GM12878 (cell line): ENCODE measurements at regions not wholly inside any gene's neighbourhood (a gene's known extent, or its start where the extent isn't known, plus 50 kb on each side); places are given as distances from the start of the nearest gene placed in this dataset.

ENCODE experiments used
- CBX5 ChIP-seq: sonication (generic); IDR thresholded peaks from 2 replicates; pipeline ENCODE4 v1.6.1; 2016; ENCODE audit warnings: low read depth, moderate library complexity, mild to moderate bottlenecking, inconsistent platforms
- EGR1 ChIP-seq, 2 experiments: IDR thresholded peaks; 1 replicate in 1 of 2; 2 replicates in 1 of 2; pipeline ENCODE4 v1.6.1; 2011 to 2012; ENCODE audit warnings: low read depth in 2 of 2, low read length in 2 of 2, borderline replicate concordance in 1 of 2, mild to moderate bottlenecking in 1 of 2, moderate library complexity in 1 of 2
- EZH2 ChIP-seq: IDR thresholded peaks from 2 replicates; pipeline ENCODE4 v1.6.1; 2012; ENCODE audit warnings: low read depth, mild to moderate bottlenecking, control low read depth, inconsistent platforms, low read length, borderline replicate concordance; ENCODE audit not compliant: control insufficient read depth
- HDAC6 ChIP-seq: fragments of 200-600 bp; sonication (generic); IDR thresholded peaks from one replicate; pipeline ENCODE4 v1.8.0; 2017; ENCODE audit warnings: antibody characterized with exemption; ENCODE audit not compliant: unreplicated experiment
- IRF3 ChIP-seq: fragments of 450-650 bp; IDR thresholded peaks from 2 replicates; pipeline ENCODE4 v1.6.1; 2014; ENCODE audit warnings: mild to moderate bottlenecking
- POLR2A ChIP-seq: IDR thresholded peaks from 2 replicates; pipeline ENCODE4 v1.6.1; 2011; ENCODE audit warnings: low read depth, mild to moderate bottlenecking, low read length
- RAD21 ChIP-seq: IDR thresholded peaks from 2 replicates; pipeline ENCODE4 v1.6.1; 2011; ENCODE audit warnings: mild to moderate bottlenecking, low read depth, low read length, moderate library complexity; ENCODE audit not compliant: insufficient read depth
- SIN3A ChIP-seq: IDR thresholded peaks from 2 replicates; pipeline ENCODE4 v1.6.1; 2012; ENCODE audit warnings: low read depth, low read length, improper control_type of control experiment
- SPI1 ChIP-seq: IDR thresholded peaks from 2 replicates; pipeline ENCODE4 v1.6.1; 2011; ENCODE audit warnings: low read depth, mild to moderate bottlenecking, low read length, moderate library complexity, borderline replicate concordance; ENCODE audit not compliant: insufficient read depth
- TCF12 ChIP-seq: IDR thresholded peaks from 2 replicates; pipeline ENCODE4 v1.6.1; 2011; ENCODE audit warnings: low read depth, mild to moderate bottlenecking, low read length
- ZNF274 ChIP-seq: IDR thresholded peaks from one replicate; pipeline ENCODE4 v1.8.0; 2011; ENCODE audit not compliant: insufficient read length, insufficient read depth
- TF ChIP-seq, protein P1 (sequence below): IDR thresholded peaks from 2 replicates; pipeline ENCODE4 v1.6.1; 2011; ENCODE audit warnings: mild to moderate bottlenecking, low read depth, low read length, moderate library complexity; ENCODE audit not compliant: insufficient replicate concordance
- TF ChIP-seq, protein P2 (sequence below): IDR thresholded peaks from 2 replicates; pipeline ENCODE4 v1.6.1; 2011; ENCODE audit warnings: low read depth, mild to moderate bottlenecking, low read length, moderate library complexity, borderline replicate concordance; ENCODE audit errors: extremely low read depth
- TF ChIP-seq, protein P3 (sequence below): IDR thresholded peaks from 2 replicates; pipeline ENCODE4 v1.6.1; 2012; ENCODE audit warnings: low read depth, low read length, improper control_type of control experiment

DNA sequence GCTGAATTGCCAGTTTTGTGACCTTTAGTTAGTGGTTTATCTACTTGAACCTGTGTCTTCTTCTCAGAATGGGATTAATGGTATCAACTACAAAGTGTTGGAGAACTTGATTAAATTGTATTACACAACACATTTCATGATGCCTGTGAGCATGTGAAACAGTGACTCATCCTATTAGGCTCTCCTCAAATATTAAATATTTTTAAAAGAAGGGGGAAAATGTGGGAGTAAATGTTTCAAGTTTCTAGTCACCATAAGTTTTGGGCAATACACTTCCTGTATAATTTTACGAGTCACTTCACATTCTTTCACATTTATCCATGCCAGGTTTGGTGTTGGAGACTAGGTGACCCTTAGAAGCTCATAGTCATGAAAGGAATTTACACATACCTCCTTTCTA is 147.0 kb downstream of the HS3ST1 start:
- TF ChIP-seq, protein P1, sequence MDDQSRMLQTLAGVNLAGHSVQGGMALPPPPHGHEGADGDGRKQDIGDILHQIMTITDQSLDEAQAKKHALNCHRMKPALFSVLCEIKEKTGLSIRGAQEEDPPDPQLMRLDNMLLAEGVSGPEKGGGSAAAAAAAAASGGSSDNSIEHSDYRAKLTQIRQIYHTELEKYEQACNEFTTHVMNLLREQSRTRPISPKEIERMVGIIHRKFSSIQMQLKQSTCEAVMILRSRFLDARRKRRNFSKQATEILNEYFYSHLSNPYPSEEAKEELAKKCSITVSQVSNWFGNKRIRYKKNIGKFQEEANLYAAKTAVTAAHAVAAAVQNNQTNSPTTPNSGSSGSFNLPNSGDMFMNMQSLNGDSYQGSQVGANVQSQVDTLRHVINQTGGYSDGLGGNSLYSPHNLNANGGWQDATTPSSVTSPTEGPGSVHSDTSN: no peak
- TF ChIP-seq RAD21 (no peak), SPI1 (no peak), POLR2A (no peak), CBX5 (no peak), HDAC6 (no peak), TCF12 (no peak), EZH2 (no peak), IRF3 (no peak), ZNF274 (no peak), EGR1 (IDR thresholded peaks at IDR 0.05; ENCODE audit: borderline replicate concordance in 1 of 2, low read depth in 2 of 2, low read length in 2 of 2) (no peak), SIN3A (no peak)
- TF ChIP-seq, protein P2, sequence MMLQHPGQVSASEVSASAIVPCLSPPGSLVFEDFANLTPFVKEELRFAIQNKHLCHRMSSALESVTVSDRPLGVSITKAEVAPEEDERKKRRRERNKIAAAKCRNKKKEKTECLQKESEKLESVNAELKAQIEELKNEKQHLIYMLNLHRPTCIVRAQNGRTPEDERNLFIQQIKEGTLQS: no peak
- TF ChIP-seq, protein P3, sequence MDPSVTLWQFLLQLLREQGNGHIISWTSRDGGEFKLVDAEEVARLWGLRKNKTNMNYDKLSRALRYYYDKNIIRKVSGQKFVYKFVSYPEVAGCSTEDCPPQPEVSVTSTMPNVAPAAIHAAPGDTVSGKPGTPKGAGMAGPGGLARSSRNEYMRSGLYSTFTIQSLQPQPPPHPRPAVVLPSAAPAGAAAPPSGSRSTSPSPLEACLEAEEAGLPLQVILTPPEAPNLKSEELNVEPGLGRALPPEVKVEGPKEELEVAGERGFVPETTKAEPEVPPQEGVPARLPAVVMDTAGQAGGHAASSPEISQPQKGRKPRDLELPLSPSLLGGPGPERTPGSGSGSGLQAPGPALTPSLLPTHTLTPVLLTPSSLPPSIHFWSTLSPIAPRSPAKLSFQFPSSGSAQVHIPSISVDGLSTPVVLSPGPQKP: no peak
